ENCODE measurements at regions not wholly inside any gene's neighbourhood (a gene's known extent, or its start where the extent isn't known, plus 50 kb on each side); places are given as distances from the start of the nearest gene placed in this dataset.
"Not testable (repeated sequence)": the region's sequence is repeated elsewhere in the genome, so short reads cannot be mapped to it uniquely, and the experiment has no call there.

- DNase-seq (ENCODE audit: low spot score), result no peak
Measured at GRCh38 chr11:44388828-44389657, 79.1 kb upstream of the ALX4 start.

GRCh38 chr11:44389963-44390605, 80.1 kb upstream of the ALX4 start:
- DNase-seq (ENCODE audit: low spot score), result no peak

GRCh38 chr11:44391004-44391403, 81.1 kb upstream of the ALX4 start:
- not testable (repeated sequence) for DNase-seq (ENCODE audit: low spot score)

GRCh38 chr11:44396746-44397145, 86.8 kb upstream of the ALX4 start:
- DNase-seq (ENCODE audit: low spot score), result not testable (repeated sequence)

- no peak for DNase-seq (ENCODE audit: low spot score)
Measured at GRCh38 chr11:44397586-44398178, 87.7 kb upstream of the ALX4 start.

GRCh38 chr11:44398266-44399030, 88.5 kb upstream of the ALX4 start:
- peak; percentile 39 for DNase-seq (ENCODE audit: low spot score)

- DNase-seq (ENCODE audit: low spot score), result no peak
Measured at GRCh38 chr11:44399968-44400367, 90.0 kb upstream of the ALX4 start.

GRCh38 chr11:44400431-44400830, 90.5 kb upstream of the ALX4 start:
- no peak for DNase-seq (ENCODE audit: low spot score)

GRCh38 chr11:44402466-44403075, 92.6 kb upstream of the ALX4 start:
- DNase-seq (ENCODE audit: low spot score), result no peak

GRCh38 chr11:44403176-44403575, 93.2 kb upstream of the ALX4 start:
- no peak for DNase-seq (ENCODE audit: low spot score)

GRCh38 chr11:44403587-44404273, 93.8 kb upstream of the ALX4 start:
- no peak for DNase-seq (ENCODE audit: low spot score)

GRCh38 chr11:44404301-44404700, 94.4 kb upstream of the ALX4 start:
- no peak for DNase-seq (ENCODE audit: low spot score)

- DNase-seq (ENCODE audit: low spot score), result peak; percentile 30
Measured at GRCh38 chr11:44404736-44405395, 94.9 kb upstream of the ALX4 start.

GRCh38 chr11:44407211-44407996, 97.5 kb upstream of the ALX4 start:
- no peak for DNase-seq (ENCODE audit: low spot score)

GRCh38 chr11:44408141-44408540, 98.2 kb upstream of the ALX4 start:
- DNase-seq (ENCODE audit: low spot score), result no peak

GRCh38 chr11:44408711-44409470, 99.0 kb upstream of the ALX4 start:
- DNase-seq (ENCODE audit: low spot score), result peak; percentile 19

GRCh38 chr11:44409558-44410236, 99.8 kb upstream of the ALX4 start:
- no peak for DNase-seq (ENCODE audit: low spot score)

GRCh38 chr11:44416776-44417175, 106.8 kb upstream of the ALX4 start:
- DNase-seq (ENCODE audit: low spot score), result peak; percentile 93

Data from kidney tubule cell (primary cell).